ENCODE measurements at regions not wholly inside any gene's neighbourhood (a gene's known extent, or its start where the extent isn't known, plus 50 kb on each side); places are given as distances from the start of the nearest gene placed in this dataset.

- TF ChIP-seq CTCF (IDR thresholded peaks at IDR 0.05) (no peak), POLR2AphosphoS5 (IDR thresholded peaks at IDR 0.05) (no peak)
Measured at GRCh38 chr7:56483861-56484550, 367.8 kb upstream of the NUPR2 start.

All from esophagus muscularis mucosa (tissue), 3 donors.